Omental fat pad (tissue), 3 donors: ENCODE measurements at regions not wholly inside any gene's neighbourhood (a gene's known extent, or its start where the extent isn't known, plus 50 kb on each side); places are given as distances from the start of the nearest gene placed in this dataset.

Experiments used
- ATAC-seq: fragments of 150-250 bp; one replicate; pipeline ENCODE4 v1.9.1; 2016; ENCODE audit warnings: mild to moderate bottlenecking, moderate library complexity; ENCODE audit not compliant: low FRiP score
- DNase-seq: peaks from one replicate; pipeline ENCODE4 v3.0.0-alpha.2; 2019; ENCODE audit warnings: low spot score
- CTCF ChIP-seq, 3 donors: fragments of 450-650 bp; IDR thresholded peaks; one replicate each; pipeline ENCODE4 v1.5.1; 2016 to 2017; ENCODE audit warnings: antibody characterized with exemption in 3 of 3, mild to moderate bottlenecking in 3 of 3, moderate library complexity in 2 of 3

GRCh38 chr11:134667505-134667904 lies 255.5 kb upstream of the B3GAT1 start:
- TF ChIP-seq CTCF (IDR thresholded peaks at IDR 0.05), result no peak
- no peak for DNase-seq
- ATAC-seq, result no peak

- no peak for DNase-seq
- TF ChIP-seq CTCF (IDR thresholded peaks at IDR 0.05), result no peak
- no peak for ATAC-seq
These were observed 255.1 kb upstream of the B3GAT1 start for GRCh38 chr11:134667175-134667500.

GRCh38 chr11:134666273-134667174 lies 254.5 kb upstream of the B3GAT1 start:
- no peak for DNase-seq
- TF ChIP-seq CTCF (IDR thresholded peaks at IDR 0.05), result no peak
- no peak for ATAC-seq

GRCh38 chr11:134665571-134666270 lies 253.7 kb upstream of the B3GAT1 start:
- no peak for DNase-seq
- no peak for TF ChIP-seq CTCF (IDR thresholded peaks at IDR 0.05)
- no peak for ATAC-seq

GRCh38 chr11:134665188-134665535 lies 253.1 kb upstream of the B3GAT1 start:
- DNase-seq (no peak), ATAC-seq (no peak)
- no peak for TF ChIP-seq CTCF (IDR thresholded peaks at IDR 0.05)

GRCh38 chr11:134664447-134665187 lies 252.6 kb upstream of the B3GAT1 start:
- no peak for DNase-seq
- no peak for ATAC-seq
- no peak for TF ChIP-seq CTCF (IDR thresholded peaks at IDR 0.05)
